ENCODE measurements at regions not wholly inside any gene's neighbourhood (a gene's known extent, or its start where the extent isn't known, plus 50 kb on each side); places are given as distances from the start of the nearest gene placed in this dataset.

GRCh38 chr2:200089756-200090109 lies 134.4 kb downstream of the MAIP1 start:
- intact Hi-C loops (cut with DNase I), result no loop called here
- Histone ChIP-seq H3K36me3 (no peaks in the 10 kb centered on the region), H3K4me1 (no peaks in the 10 kb centered on the region), H3K27ac (replicated peaks in 1 of 4) (no peak overlapping the region), H3K27me3 (no peaks in the 10 kb centered on the region), H3K4me3 (no peak overlapping the region), H3K9me3 (no peaks in the 10 kb centered on the region)
- no peak for DNase-seq (ENCODE audit: extremely low spot score)
- 76% methylated on average over 6 of the region's 6 CpGs for WGBS
- TF ChIP-seq POLR2A (IDR thresholded peaks at IDR 0.05; ENCODE audit: low read depth) (no peak), CTCF (IDR thresholded peaks at IDR 0.05) (no peak), POLR2AphosphoS5 (IDR thresholded peaks at IDR 0.05) (no peak), EP300 (IDR thresholded peaks at IDR 0.05) (no peak)

DNA sequence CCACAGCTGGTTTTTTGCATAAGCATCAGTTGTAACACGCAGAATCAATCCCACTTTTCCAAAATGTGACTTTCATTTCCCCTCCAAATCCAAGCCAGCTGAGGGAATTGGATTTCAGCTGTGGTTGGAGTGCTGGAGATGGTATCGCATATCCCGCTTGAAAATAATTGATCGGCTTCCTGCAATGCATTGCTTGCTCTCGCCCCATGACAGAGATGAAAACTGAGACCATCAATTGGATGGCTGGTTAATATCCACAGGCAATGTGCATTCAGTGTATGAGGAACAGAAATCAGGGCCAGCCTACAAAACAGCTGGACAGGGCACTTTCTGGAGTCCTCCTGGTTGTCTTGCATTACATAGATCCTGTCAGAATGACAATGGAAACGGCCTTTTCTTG lies 135.3 kb downstream of the MAIP1 start:
- H3K4me1 ChIP-seq, result no peaks in the 10 kb centered on the region
- intact Hi-C loops (cut with DNase I), result no loop called here
- no peaks in the 10 kb centered on the region for H3K27me3 ChIP-seq
- DNase-seq (ENCODE audit: extremely low spot score), result no peak
- H3K36me3 ChIP-seq, result no peaks in the 10 kb centered on the region
- no peak overlapping the region for H3K4me3 ChIP-seq
- WGBS, result 92% methylated on average over 6 of the region's 6 CpGs
- H3K9me3 ChIP-seq, result no peaks in the 10 kb centered on the region
- TF ChIP-seq POLR2AphosphoS5 (IDR thresholded peaks at IDR 0.05) (no peak), EP300 (IDR thresholded peaks at IDR 0.05) (no peak), POLR2A (IDR thresholded peaks at IDR 0.05; ENCODE audit: low read depth) (no peak), CTCF (IDR thresholded peaks at IDR 0.05) (no peak)
- no peak overlapping the region for H3K27ac ChIP-seq (replicated peaks in 1 of 4)

GRCh38 chr2:200091126-200091525 lies 135.7 kb downstream of the MAIP1 start:
- DNase-seq (ENCODE audit: extremely low spot score), result no peak
- no peak for TF ChIP-seq POLR2A (IDR thresholded peaks at IDR 0.05; ENCODE audit: low read depth)
- TF ChIP-seq EP300 (IDR thresholded peaks at IDR 0.05), result no peak
- no peak for TF ChIP-seq POLR2AphosphoS5 (IDR thresholded peaks at IDR 0.05)
- Histone ChIP-seq H3K27me3 (no peaks in the 10 kb centered on the region), H3K27ac (replicated peaks in 1 of 4) (no peak overlapping the region), H3K4me3 (no peak overlapping the region), H3K36me3 (no peaks in the 10 kb centered on the region), H3K9me3 (no peaks in the 10 kb centered on the region), H3K4me1 (no peaks in the 10 kb centered on the region)
- 89% methylated on average over 2 of the region's 2 CpGs for WGBS
- intact Hi-C loops (cut with DNase I), result no loop called here

- WGBS, result 77% methylated on average over 2 of the region's 2 CpGs
- no peak for DNase-seq (ENCODE audit: extremely low spot score)
- no peak for TF ChIP-seq EP300 (IDR thresholded peaks at IDR 0.05)
- TF ChIP-seq POLR2AphosphoS5 (IDR thresholded peaks at IDR 0.05), result no peak
- TF ChIP-seq POLR2A (IDR thresholded peaks at IDR 0.05; ENCODE audit: low read depth), result no peak
- no peak for TF ChIP-seq CTCF (IDR thresholded peaks at IDR 0.05)
- Histone ChIP-seq H3K4me3 (no peak overlapping the region), H3K4me1 (no peaks in the 10 kb centered on the region), H3K27ac (replicated peaks in 1 of 4) (no peak overlapping the region), H3K36me3 (no peaks in the 10 kb centered on the region), H3K27me3 (no peaks in the 10 kb centered on the region), H3K9me3 (no peaks in the 10 kb centered on the region)
- intact Hi-C loops (cut with DNase I), result no loop called here
Measured at GRCh38 chr2:200092235-200092634, 136.9 kb downstream of the MAIP1 start.

DNA sequence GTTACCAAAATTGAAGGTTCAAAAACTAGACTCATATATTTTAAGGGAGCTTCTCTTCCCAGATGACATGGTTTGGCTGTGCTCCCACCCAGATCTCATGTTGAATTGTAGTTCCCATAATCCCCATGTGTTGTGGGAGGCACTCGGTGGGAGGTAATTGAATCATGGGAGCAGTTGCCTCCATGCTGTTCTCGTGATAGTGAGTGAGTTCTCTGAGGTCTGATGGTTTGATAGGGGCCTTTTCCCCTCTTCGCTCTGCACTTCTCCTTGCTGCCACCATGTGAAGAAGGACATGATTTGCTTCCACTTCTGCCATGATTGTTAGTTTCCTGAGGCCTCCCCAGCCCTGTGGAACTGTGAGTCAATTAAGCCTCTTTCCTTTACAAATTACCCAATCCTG lies 140.1 kb downstream of the MAIP1 start:
- Histone ChIP-seq H3K36me3 (no peaks in the 10 kb centered on the region), H3K27ac (replicated peaks in 1 of 4) (no peak overlapping the region), H3K27me3 (no peaks in the 10 kb centered on the region), H3K4me3 (no peak overlapping the region), H3K9me3 (no peaks in the 10 kb centered on the region), H3K4me1 (no peaks in the 10 kb centered on the region)
- no peak for DNase-seq (ENCODE audit: extremely low spot score)
- 90% methylated on average over 3 of the region's 3 CpGs for WGBS
- TF ChIP-seq EP300 (IDR thresholded peaks at IDR 0.05), result no peak
- no peak for TF ChIP-seq POLR2A (IDR thresholded peaks at IDR 0.05; ENCODE audit: low read depth)
- TF ChIP-seq POLR2AphosphoS5 (IDR thresholded peaks at IDR 0.05), result no peak
- no peak for TF ChIP-seq CTCF (IDR thresholded peaks at IDR 0.05)
- intact Hi-C loops (cut with DNase I), result no loop called here

Measured in esophagus muscularis mucosa (tissue), 4 donors.